ENCODE measurements at regions not wholly inside any gene's neighbourhood (a gene's known extent, or its start where the extent isn't known, plus 50 kb on each side); places are given as distances from the start of the nearest gene placed in this dataset.

DNA sequence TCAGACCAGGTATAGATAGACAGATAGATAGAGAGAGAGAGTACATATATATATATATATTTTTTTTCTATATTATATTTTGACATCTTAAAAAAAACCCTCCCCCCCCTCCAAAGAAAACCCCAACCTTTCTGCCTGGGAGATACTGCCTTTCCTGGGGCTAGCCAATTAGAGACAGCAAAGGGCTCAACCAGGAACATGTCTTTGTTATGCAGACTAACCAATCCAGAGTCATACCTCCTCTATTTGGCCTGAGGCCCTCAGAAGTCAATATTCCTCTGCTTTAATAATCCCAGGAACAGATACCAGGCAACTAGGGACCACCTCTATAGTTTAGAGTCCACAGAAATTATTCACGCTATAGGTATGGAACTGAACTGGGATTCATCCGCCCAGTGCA, 135.6 kb upstream of the MAD2L1 start:
- TF ChIP-seq YY1 (IDR thresholded peaks at IDR 0.05; ENCODE audit: insufficient read depth, insufficient read length) = no peak
- no peak for TF ChIP-seq ZNF274 (IDR thresholded peaks at IDR 0.05; ENCODE audit: low read depth, low read length)
